ENCODE measurements at regions not wholly inside any gene's neighbourhood (a gene's known extent, or its start where the extent isn't known, plus 50 kb on each side); places are given as distances from the start of the nearest gene placed in this dataset.

GRCh38 chr6:43996618-43997344 lies 130.5 kb downstream of the MRPL14 start:
- Histone ChIP-seq H3K4me1 (no peaks in the 10 kb centered on the region), H3K4me3 (no peak overlapping the region), H3K9me3 (no peaks in the 10 kb centered on the region), H3K36me3 (ENCODE audit: low read depth, missing control alignments) (no peaks in the 10 kb centered on the region), H3K27ac (no peak overlapping the region), H3K27me3 (no peaks in the 10 kb centered on the region)
- no peak for DNase-seq
- TF ChIP-seq, protein P1, sequence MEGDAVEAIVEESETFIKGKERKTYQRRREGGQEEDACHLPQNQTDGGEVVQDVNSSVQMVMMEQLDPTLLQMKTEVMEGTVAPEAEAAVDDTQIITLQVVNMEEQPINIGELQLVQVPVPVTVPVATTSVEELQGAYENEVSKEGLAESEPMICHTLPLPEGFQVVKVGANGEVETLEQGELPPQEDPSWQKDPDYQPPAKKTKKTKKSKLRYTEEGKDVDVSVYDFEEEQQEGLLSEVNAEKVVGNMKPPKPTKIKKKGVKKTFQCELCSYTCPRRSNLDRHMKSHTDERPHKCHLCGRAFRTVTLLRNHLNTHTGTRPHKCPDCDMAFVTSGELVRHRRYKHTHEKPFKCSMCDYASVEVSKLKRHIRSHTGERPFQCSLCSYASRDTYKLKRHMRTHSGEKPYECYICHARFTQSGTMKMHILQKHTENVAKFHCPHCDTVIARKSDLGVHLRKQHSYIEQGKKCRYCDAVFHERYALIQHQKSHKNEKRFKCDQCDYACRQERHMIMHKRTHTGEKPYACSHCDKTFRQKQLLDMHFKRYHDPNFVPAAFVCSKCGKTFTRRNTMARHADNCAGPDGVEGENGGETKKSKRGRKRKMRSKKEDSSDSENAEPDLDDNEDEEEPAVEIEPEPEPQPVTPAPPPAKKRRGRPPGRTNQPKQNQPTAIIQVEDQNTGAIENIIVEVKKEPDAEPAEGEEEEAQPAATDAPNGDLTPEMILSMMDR (IDR thresholded peaks at IDR 0.05) = no peak
- TF ChIP-seq POLR2A (IDR thresholded peaks at IDR 0.05) = no peak
- intact Hi-C loops (cut with DNase I; ENCODE audit: low total_unique reads) = no loop called here
- WGBS, 2 donors = 84 to 89% methylated on average over 8 of the region's 8 CpGs

GRCh38 chr6:43995137-43995536 lies 132.1 kb downstream of the MRPL14 start:
- no peaks in the 10 kb centered on the region for H3K36me3 ChIP-seq (ENCODE audit: low read depth, missing control alignments)
- TF ChIP-seq, protein P1 (IDR thresholded peaks at IDR 0.05) = no peak
- TF ChIP-seq POLR2A (IDR thresholded peaks at IDR 0.05) = no peak
- DNase-seq = no peak
- no peak overlapping the region for H3K4me3 ChIP-seq
- WGBS, 2 donors = 84 to 87% methylated on average over 3 of the region's 3 CpGs
- no peaks in the 10 kb centered on the region for H3K9me3 ChIP-seq
- no peaks in the 10 kb centered on the region for H3K27me3 ChIP-seq
- peaks cover 12% of the 10 kb centered on the region for H3K4me1 ChIP-seq
- H3K27ac ChIP-seq = no peak overlapping the region
- intact Hi-C loops (cut with DNase I; ENCODE audit: low total_unique reads) = no loop called here

- WGBS, 2 donors = 48 to 67% methylated on average over 3 to 5 of the region's 5 CpGs
- intact Hi-C loops (cut with DNase I; ENCODE audit: low total_unique reads) = no loop called here
- no peak overlapping the region for H3K4me3 ChIP-seq
Measured at GRCh38 chr6:43993881-43994523, 133.2 kb downstream of the MRPL14 start.

GRCh38 chr6:43992783-43993644 lies 134.2 kb downstream of the MRPL14 start:
- no peaks in the 10 kb centered on the region for H3K27me3 ChIP-seq
- TF ChIP-seq, protein P1 (IDR thresholded peaks at IDR 0.05) = no peak
- TF ChIP-seq POLR2A (IDR thresholded peaks at IDR 0.05) = no peak
- H3K27ac ChIP-seq = no peak overlapping the region
- intact Hi-C loops (cut with DNase I; ENCODE audit: low total_unique reads) = no loop called here
- WGBS, 2 donors = 89 to 96% methylated on average over 6 of the region's 6 CpGs
- no peak overlapping the region for H3K4me3 ChIP-seq
- no peaks in the 10 kb centered on the region for H3K36me3 ChIP-seq (ENCODE audit: low read depth, missing control alignments)
- H3K9me3 ChIP-seq = no peaks in the 10 kb centered on the region
- peaks cover 16% of the 10 kb centered on the region for H3K4me1 ChIP-seq
- no peak for DNase-seq

More at GRCh38 chr6:43993881-43994523, 133.2 kb downstream of the MRPL14 start:
- Histone ChIP-seq H3K36me3 (ENCODE audit: low read depth, missing control alignments) (no peaks in the 10 kb centered on the region), H3K27ac (no peak overlapping the region), H3K9me3 (no peaks in the 10 kb centered on the region), H3K4me1 (peaks cover 16% of the 10 kb centered on the region), H3K27me3 (no peaks in the 10 kb centered on the region)
- DNase-seq = no peak
- no peak for TF ChIP-seq POLR2A (IDR thresholded peaks at IDR 0.05)
- TF ChIP-seq, protein P1 (IDR thresholded peaks at IDR 0.05) = no peak
